HG03095 (cell line): ENCODE measurements at regions not wholly inside any gene's neighbourhood (a gene's known extent, or its start where the extent isn't known, plus 50 kb on each side); places are given as distances from the start of the nearest gene placed in this dataset.
A peak's percentile ranks its signal among the peaks of the same experiment; 100 is the strongest.

Source experiments
- ATAC-seq: cut with Tn5 transposase; IDR thresholded peaks from one replicate; pipeline ENCODE4 v1.9.1; 2021; ENCODE audit warnings: moderate library complexity; ENCODE audit not compliant: unreplicated experiment

DNA sequence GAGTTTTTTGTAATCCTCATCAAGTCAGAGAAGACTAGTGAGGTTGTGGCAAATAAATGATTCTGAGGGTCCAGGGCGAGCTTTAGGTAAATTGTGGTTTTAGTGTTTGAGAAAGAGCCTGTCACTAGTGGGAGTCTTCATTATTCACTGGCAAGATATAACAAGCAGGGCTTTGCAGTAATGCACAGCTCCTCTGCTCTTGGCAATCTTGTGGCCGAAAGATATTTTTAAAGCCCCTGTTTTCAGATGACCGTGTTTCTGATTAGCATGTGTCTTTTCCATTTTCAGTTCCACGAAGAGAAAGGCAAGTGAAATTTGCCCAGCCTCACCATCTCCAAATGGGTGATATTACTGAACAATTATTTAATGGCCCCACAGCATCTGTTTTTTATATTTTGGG, 154.0 kb upstream of the BCL6 start:
- no peak for ATAC-seq

DNA sequence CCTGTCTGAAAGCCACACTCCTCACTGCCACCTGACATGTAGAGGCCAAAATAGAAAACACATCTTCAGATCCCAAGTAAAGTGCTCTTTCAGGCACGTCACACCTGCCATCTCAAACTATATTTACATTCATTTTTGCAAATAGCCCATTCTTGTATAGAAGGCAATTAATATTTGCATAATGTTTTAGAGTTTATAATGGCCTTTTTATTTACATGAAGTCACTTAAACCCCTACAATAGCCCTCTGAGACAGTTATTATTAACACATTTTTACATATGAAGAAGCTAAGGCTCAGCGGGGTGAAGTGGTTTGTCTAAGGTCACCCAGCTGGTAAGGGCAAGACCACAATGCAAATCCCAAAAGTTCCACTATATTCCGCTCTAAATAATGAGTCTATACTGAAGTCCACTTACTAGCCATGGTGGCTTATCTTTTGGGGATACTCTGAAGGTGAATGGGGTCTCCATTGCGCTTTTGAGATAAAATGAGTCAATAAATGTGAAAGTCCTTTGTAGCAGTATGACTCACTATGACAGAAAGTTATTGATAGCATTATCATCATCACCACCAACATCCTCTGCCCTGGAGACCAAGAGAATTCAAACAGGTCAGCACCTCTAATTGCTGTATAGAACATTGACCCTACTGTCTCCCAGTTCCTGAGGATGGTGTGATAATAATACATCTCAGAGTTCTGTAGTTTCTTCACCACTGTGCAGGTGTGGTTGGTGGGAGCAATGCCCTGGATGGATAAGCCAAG, 155.9 kb upstream of the BCL6 start:
- ATAC-seq: no peak

GRCh38 chr3:187902041-187902471, 156.8 kb upstream of the BCL6 start:
- peak; percentile 69 for ATAC-seq

GRCh38 chr3:187902936-187903335, 157.7 kb upstream of the BCL6 start:
- no peak for ATAC-seq

GRCh38 chr3:187903697-187904096, 158.4 kb upstream of the BCL6 start:
- no peak for ATAC-seq

- no peak for ATAC-seq
Measured at GRCh38 chr3:187906416-187906815, 161.1 kb upstream of the BCL6 start.

DNA sequence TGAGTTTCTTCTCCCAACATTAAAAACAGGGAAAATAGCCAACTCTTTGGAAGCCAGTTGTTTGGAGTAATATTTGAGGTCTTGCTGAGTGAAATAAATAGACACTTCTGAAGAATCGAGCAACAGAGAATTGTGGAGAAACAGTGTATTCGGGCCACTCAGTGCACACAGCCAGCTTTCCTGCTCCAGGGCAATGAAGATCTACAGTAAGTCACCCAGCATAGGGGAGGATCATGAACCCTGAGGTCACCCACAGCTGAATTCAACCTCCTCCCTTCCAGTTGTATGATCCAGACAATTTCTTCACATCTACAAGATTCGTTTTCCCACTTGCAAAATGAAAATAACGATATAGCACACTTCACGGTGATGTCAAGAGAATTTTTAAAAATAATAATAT, 161.7 kb upstream of the BCL6 start:
- no peak for ATAC-seq

- no peak for ATAC-seq
Measured at GRCh38 chr3:187909866-187910265, 164.6 kb upstream of the BCL6 start.

DNA sequence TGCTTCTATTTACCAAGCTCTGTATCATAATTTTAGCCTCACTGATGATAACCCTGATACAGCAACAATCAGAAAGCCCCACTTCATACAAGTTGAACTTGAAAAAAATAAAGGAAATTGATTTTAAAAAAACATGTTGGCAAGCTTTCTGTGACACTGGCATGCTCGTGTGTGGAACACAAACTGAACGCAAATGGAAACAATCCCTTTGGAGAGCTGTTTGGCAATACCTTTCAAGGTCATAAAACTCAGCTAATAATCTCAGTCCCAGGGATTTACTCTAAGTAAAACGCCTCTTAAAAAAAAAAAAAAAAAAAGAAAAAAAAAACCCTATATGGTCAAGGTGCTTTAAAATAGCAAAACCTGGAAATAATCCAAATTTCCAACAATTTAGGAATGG, 166.7 kb upstream of the BCL6 start:
- no peak for ATAC-seq

DNA sequence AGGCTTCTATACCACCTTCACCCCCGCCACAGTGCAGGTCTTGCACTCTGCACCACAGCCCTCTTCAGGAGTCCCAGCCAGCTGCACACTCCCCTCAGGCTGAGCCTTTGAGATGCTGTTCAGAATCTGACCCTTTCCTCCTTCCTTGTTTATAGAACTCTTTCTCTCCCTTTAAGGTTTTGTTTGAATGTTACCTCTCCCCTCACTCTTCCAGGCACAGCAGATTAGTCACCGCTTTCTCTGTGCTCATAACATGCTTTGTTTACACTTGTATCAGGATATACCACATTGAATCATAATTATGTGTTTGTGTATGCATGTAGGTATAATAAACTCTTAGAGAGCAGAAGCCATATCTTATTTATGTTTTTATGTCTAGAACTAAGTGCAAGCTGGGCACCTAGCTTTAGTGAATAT, 168.4 kb upstream of the BCL6 start:
- no peak for ATAC-seq

- no peak for ATAC-seq
Measured at GRCh38 chr3:187914231-187914630, 169.0 kb upstream of the BCL6 start.

DNA sequence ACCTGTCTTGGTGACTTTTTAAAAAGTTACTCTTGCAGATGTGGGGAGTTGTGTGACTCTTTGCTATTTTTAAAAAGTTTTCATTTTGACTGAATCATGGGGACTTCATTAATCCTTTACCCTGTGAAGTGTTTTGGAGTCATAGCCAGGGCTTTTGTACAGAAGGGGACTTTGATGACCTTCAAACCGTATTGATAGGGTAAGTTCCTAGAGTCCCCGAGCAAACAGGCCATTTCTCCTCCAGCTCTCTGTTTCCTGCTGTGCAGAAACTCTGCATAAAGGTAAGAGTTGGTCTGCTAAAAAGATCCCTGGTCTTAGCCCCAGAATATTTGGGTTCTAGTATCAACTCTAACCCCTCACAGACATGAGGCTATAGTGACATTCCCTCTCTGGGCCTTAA, 170.8 kb upstream of the BCL6 start:
- no peak for ATAC-seq

DNA sequence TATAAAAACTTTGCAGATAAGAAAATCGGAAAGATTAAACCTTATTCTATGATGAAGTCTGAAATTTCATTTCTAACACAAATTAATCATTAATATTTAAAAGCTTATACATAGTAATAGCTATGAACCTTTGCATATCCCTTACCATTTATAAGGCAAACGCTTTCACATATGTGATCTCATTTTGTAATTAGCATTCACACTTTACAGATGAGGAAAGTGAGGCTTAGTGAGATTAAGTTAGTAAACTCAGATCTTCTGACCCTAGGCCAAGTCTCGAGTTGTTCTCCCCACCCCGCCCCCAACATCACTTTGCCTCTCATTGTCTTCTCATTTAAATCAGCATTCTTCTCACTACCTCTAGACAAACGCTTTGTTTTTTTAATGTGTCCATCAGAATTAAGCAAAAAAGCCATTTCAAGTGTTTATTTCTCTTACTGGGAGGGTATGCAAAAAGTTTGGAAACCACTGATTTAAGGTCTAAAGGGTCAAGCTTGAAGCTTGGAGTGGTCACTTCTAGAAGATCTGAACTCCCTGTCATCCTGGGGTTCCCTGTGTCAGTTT, 172.9 kb upstream of the BCL6 start:
- no peak for ATAC-seq

DNA sequence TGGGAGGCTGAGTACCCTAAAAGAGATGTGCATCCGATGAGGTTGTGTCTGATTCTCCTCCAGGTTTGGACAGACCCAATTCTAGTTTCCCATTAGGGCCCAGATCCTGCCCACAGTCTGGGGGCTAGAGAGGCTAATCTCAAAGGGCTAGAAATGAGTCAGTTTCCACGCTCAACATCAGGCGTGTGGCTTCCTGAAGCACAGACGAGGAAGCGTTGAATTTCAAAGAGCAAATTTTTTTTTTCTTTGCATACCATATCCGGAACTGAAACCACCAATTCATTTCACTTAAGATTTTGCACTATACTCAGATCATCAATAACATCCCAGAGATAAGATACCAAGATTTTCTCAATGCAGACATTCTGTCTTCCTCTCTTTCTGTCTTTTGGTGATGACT, 173.8 kb upstream of the BCL6 start:
- ATAC-seq: peak; percentile 90

DNA sequence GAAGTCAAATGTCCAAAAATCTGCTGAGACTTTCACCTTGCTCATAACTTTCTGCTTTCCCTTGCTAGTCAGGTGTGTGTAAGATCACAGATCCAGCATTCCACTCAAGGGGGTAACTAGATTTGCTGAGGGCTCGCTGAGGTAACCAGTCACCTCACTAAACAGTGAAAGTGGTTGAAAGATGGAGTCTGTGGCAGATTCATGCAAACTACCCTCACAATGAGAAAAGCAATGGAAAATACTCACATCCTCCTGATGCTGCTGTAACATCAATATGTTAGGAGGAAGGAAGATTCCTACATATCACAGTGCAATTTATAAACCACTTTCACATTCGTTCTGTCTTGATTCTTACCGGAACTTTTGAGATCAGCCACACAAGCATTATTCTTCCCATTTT, 174.3 kb upstream of the BCL6 start:
- peak; percentile 31 for ATAC-seq

DNA sequence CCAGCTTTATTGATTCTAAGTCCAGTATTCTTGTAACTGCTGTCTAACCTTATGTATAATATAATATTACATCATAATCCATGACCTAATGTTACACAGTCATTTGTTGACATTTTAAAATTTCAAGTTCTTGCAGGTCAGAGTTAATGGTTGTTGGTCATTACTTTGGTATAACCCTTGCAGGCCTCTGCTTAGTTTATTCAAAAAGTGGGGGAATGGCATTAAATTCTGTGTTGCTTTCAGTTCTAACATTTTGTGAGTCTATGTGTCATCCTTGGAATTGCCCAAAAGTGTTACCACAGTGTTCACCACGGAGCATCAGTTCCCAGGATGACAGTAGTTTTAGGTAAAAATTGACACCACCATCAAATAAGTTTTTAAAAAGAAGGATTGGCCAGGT, 174.8 kb upstream of the BCL6 start:
- no peak for ATAC-seq

DNA sequence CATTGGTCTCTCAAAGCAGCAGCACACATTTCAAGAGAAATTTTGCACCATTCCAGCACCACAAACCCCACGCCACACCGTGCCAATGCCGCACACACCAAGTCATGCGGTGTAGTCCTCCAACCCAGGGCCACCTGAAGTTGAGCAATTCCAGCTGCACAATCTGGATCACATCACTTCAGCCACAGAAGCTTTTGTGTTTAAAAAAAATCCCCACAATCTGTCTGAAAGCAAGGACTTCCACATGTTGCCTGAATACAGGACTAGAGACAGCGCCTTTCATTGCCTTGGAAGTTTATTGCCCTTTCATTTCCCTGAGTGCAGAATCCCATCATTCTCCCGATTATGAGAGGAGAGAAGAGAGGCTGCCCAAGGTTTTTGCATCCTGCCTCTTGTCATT, 175.6 kb upstream of the BCL6 start:
- ATAC-seq: no peak

- ATAC-seq: no peak
Measured at GRCh38 chr3:187921391-187922074, 176.3 kb upstream of the BCL6 start.

DNA sequence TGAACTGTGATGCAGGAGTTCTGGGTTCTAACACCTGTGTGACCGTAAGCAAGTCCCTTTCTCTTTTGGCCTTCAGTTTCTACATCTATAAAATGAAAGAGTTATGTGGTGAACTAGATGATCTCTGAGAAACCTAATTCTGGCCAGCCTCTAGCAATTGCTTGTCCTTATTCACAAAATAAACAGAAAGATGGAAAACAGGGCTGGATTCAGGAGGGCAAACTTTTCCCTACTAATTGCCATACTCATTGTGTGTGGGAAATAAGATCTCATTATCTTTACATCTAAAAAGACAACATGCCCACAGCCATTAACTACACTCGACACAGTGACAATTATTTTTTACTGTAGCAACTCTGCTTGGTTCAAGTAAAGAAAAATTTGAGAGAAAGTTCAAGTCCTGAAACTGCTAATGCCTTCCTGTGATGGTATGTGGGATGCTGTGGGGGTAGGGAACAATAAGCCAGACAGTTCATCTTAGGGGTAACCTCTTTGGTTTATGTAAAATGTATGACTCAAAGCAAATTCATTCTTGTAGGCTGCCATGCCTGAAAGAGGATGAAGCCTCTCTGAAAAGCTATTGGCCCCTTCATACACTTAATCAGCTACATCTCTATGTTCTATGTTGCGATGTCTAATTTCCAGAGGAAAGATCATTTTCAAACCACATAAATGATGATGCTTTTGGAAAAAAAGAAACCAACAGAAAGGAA, 177.6 kb upstream of the BCL6 start:
- no peak for ATAC-seq

DNA sequence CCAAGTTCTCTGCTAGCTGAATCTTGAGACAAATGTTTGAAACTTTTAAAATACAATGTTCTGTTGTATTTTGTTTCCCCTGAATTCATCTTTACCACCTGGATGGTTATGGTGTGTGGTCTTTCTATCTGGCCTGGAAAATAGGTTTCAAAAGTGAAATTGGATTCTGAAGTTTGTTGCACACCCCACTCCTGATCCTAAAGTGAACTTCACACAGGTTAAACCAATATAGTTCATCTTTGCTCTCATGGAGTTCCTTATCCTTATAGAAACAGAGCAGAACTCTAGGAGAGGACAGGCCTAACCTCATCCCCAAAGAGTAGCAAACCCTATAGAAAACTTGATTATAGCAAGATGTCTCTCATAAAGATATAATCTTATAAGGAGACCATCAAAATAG, 179.4 kb upstream of the BCL6 start:
- ATAC-seq: no peak

- ATAC-seq: no peak
Measured at GRCh38 chr3:187925326-187925725, 180.1 kb upstream of the BCL6 start.

- no peak for ATAC-seq
Measured at GRCh38 chr3:187926620-187927019, 181.4 kb upstream of the BCL6 start.
